Activated naive CD8-positive, alpha-beta T cell treated with anti-CD3 and anti-CD28 coated beads for 36 hours (primary cell): ENCODE measurements at regions not wholly inside any gene's neighbourhood (a gene's known extent, or its start where the extent isn't known, plus 50 kb on each side); places are given as distances from the start of the nearest gene placed in this dataset.

Experiments used
- DNase-seq: peaks from one replicate; pipeline ENCODE4 v3.0.0; 2021
- H3K27ac Mint-ChIP-seq: one replicate; pipeline ENCODE4 v1.8.0; 2022; ENCODE audit warnings: mild to moderate bottlenecking, moderate library complexity, mixed read lengths
- H3K27me3 Mint-ChIP-seq: one replicate; pipeline ENCODE4 v1.8.0; 2022; ENCODE audit warnings: mild to moderate bottlenecking, mixed read lengths
- H3K36me3 Mint-ChIP-seq: one replicate; pipeline ENCODE4 v1.8.0; 2021; ENCODE audit warnings: mild to moderate bottlenecking, mixed read lengths
- H3K4me1 Mint-ChIP-seq: one replicate; pipeline ENCODE4 v1.8.0; 2021; ENCODE audit warnings: mixed read lengths
- H3K4me3 Mint-ChIP-seq: one replicate; pipeline ENCODE4 v1.8.0; 2022; ENCODE audit warnings: mild to moderate bottlenecking, moderate library complexity, mixed read lengths
- H3K9me3 Mint-ChIP-seq: one replicate; pipeline ENCODE4 v1.8.0; 2022; ENCODE audit warnings: mixed read lengths

DNA sequence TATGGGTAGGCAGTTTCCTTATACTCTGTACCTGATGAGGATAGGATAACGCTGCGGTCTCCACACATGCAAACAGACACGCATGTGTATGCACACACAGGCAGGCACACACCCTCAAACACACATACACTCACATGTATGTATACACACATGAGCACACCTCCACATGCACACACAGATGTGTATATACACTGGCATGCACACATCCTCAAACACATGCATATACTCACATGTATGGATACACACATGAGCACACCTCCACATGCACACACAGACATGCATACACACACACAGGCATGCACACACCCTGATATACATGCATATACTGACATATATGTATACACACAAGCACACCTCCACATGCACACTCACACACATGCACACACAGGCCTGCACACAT lies 267.8 kb upstream of the HDAC4 start:
- no peaks in the 10 kb centered on the region for H3K27me3 Mint-ChIP-seq
- no peak for DNase-seq
- H3K27ac Mint-ChIP-seq = no peak overlapping the region
- H3K4me3 Mint-ChIP-seq = no peak overlapping the region
- no peaks in the 10 kb centered on the region for H3K4me1 Mint-ChIP-seq
- H3K36me3 Mint-ChIP-seq = no peaks in the 10 kb centered on the region
- H3K9me3 Mint-ChIP-seq = no peaks in the 10 kb centered on the region

DNA sequence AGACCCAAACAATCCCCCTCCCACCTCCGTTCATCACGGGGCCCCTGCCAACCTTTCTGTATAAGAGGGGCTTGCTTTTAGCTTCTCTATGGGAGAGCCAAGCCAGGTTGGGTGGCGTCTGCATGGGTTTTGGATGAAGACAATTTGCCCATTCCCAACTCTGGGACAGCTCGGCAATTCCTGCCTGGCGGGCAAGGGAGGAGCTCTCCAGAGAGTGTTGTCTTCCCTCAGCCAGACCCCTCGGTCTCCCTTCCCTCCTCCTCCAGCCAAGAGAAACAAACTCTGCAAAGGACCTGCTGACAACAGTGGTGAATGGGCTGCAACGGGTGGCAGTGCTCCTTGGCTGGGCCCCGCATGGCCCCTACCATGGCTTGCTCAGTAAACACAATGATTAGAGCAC lies 267.2 kb upstream of the HDAC4 start:
- Mint-ChIP-seq H3K4me3 (no peak overlapping the region), H3K36me3 (no peaks in the 10 kb centered on the region), H3K4me1 (no peaks in the 10 kb centered on the region), H3K9me3 (no peaks in the 10 kb centered on the region), H3K27ac (no peak overlapping the region), H3K27me3 (peaks cover 1% of the 10 kb centered on the region)
- DNase-seq = no peak

DNA sequence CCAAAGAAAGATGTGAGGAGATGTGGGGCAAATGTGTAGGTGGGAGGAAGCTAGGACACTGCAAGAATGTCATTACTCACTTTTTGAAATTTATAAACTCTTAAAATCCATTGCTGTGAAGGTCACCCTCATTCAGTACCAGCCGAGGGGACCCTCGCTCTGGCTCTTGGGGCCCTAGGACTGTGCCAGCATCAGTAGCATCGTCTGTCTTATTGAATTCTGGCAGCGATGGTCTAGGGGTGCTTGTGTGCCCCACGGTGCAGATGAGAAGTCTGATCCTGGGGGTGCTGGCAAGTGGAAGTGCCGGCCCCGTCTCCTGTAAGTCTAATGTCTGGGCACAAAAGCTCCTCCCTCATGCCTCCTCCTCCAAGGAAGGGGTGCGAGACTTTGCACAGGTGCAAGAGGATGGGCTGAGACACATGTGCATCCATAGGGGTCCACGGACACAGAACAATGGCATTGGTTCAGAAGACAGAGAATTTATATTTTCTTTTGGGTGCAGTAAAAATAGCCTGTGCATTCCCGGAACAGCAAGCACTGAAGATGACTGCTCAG lies 266.7 kb upstream of the HDAC4 start:
- Mint-ChIP-seq H3K4me1 (no peaks in the 10 kb centered on the region), H3K4me3 (no peak overlapping the region), H3K9me3 (no peaks in the 10 kb centered on the region), H3K36me3 (no peaks in the 10 kb centered on the region), H3K27me3 (peaks cover 6% of the 10 kb centered on the region), H3K27ac (no peak overlapping the region)
- no peak for DNase-seq

DNA sequence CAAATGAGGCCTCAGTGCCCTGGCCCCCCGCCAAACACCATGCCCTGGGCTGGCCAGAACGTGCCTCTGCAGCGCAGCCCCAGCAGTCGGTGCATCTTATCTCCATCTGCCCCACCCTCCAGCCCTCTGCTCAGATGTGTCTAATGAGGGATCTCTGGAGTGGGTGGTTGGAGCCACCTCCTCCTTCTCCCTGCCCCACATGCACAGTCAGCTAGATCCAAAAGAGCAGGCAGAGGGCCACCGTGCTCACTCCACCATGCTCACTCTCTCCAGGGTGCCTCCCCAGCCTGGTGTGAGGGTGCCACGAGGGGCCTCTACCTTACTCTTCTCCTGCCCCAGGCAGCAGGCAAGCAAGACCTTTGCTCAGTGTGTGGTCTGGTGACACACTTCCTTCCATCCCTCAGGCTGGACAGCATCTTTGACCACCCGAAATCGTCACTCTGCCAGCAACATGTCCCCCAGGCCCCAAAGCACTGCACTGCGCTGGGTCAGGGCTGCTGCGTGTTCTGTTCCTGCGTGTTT lies 266.1 kb upstream of the HDAC4 start:
- Mint-ChIP-seq H3K4me3 (no peak overlapping the region), H3K27me3 (peaks cover 11% of the 10 kb centered on the region), H3K36me3 (no peaks in the 10 kb centered on the region), H3K4me1 (no peaks in the 10 kb centered on the region), H3K9me3 (no peaks in the 10 kb centered on the region), H3K27ac (no peak overlapping the region)
- DNase-seq = no peak

DNA sequence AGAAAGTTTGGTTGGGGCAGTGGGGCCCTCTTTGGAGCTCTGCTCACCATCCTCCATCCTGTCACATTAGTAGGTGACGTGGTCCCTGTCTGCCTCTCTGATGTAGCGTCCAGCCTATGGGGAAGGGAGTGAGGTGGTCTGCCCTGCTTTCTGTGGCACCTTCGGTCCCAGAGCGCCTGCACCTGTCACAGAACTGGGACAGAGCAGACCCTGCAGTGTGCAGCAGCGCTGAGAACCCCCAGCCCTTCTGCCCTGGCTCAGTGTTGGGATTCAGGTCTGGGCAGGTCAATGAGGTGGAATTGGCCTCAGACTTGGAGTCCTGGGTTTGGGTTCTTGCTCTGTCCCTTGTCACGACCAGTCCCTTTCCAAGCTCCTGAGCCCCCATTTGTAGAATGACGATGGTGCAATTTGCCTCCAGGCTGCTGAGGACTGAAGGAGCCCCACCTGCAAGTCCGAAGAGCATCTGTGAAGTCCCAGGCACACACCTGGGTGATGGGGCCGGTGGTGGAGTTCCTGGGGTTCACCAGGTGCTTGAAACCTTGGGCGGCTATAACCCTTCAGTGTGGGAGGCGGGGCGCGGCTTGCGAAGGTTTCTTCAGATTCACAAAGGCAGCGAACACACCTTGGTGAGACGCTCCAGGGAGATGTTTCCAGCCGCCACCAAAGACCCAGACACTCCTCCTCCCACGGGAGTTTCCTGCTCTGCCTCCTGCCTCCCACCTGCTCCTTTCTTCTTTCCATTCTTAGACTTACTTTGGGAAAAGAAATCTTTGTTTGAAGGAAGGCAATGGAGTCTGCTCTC lies 265.4 kb upstream of the HDAC4 start:
- DNase-seq = no peak
- no peaks in the 10 kb centered on the region for H3K36me3 Mint-ChIP-seq
- H3K9me3 Mint-ChIP-seq = no peaks in the 10 kb centered on the region
- no peak overlapping the region for H3K27ac Mint-ChIP-seq
- peaks cover 18% of the 10 kb centered on the region for H3K27me3 Mint-ChIP-seq
- no peaks in the 10 kb centered on the region for H3K4me1 Mint-ChIP-seq
- no peak overlapping the region for H3K4me3 Mint-ChIP-seq

DNA sequence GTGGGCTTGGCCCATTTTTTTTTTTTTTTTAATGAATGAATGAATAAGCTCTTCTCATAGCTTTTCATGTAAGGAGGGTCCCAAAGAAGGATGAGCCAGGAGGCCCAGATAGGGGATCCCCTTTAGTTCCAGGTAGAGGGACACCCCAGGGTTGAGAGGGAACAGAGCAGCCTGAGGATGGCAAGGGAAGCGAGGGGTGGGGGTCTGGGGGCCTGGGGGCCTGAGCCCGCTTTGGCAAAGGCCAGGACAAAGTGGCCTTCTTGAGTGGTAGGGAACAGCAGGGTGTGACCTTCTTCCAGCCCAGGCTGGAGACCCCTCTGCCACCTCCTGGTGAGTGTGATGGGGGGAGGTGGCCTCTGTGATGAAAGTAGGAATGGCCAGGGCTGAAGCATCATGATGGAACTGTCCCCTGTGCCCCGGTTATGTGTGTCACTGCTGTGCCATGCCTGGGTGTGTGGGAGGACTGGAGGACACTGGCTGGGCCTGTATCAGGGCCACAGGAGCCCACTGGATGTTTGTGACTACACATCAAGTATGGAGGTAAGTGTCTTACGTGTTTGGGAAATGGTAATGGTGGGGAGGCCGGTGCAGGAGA lies 263.5 kb upstream of the HDAC4 start:
- Mint-ChIP-seq H3K27me3 (peaks cover 31% of the 10 kb centered on the region), H3K4me3 (no peak overlapping the region), H3K36me3 (no peaks in the 10 kb centered on the region), H3K9me3 (no peaks in the 10 kb centered on the region), H3K27ac (no peak overlapping the region), H3K4me1 (no peaks in the 10 kb centered on the region)
- DNase-seq = no peak

DNA sequence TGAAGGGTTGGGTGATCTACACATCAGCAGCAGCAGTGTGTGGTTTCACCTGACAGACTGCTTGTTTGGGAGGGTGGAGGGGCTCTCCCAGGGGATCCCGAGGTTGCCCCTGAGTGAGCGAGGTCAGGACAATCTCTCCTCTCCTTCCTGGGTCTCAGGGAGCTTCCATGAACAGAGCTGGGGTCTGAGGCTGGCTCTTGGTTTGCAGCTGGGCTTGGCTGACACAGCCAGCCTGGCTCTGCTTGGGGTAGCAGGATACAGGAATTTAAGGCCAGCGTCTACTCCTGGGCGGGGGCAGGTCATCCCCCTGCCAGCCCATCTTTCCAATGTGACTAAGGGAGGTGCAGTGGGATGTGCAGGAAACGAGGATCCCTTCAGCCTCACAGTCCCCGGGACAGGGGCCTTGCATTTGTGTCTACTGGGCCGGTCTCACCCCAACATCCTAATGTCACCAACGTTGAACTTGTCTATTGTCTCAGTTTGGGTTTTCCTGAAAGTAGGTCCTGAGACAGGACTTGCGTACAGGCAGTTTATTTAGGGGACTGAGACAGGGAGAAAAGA lies 262.6 kb upstream of the HDAC4 start:
- Mint-ChIP-seq H3K27me3 (peaks cover 31% of the 10 kb centered on the region), H3K4me3 (no peak overlapping the region), H3K27ac (no peak overlapping the region), H3K4me1 (no peaks in the 10 kb centered on the region), H3K9me3 (no peaks in the 10 kb centered on the region), H3K36me3 (no peaks in the 10 kb centered on the region)
- DNase-seq = no peak

DNA sequence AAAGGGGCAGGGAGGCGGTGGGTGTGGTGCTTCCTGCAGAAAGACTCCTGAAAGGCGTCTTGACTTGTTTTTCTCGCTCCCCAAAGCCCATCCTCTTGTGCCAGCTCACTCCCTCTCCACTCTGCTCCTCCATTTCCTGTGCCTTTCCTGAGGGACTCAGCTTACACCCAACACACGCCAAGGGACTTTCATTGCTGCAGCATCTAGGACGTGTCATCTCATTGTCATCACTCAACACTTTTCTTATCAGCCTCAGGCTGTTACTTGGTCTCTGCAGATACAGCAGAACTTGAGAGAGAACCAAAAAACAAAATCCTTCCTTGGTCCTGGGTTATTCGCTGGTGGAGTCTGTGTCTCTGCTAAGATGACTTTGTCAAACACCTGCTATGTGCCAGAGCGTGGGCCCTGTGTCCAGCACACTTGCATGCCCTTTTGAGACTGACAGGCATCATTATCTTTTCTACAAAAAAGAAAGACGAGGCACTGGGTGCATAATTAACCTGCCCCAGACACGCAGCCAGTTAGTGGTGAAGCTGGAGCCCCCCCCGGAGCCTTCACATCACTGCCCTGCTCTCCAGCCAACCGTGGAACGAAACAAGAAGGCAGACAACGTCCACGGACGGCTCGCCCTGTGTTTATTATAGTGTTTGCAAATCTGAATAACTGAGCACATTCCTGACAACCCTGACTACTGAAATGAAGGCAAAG lies 261.7 kb upstream of the HDAC4 start:
- no peaks in the 10 kb centered on the region for H3K36me3 Mint-ChIP-seq

DNA sequence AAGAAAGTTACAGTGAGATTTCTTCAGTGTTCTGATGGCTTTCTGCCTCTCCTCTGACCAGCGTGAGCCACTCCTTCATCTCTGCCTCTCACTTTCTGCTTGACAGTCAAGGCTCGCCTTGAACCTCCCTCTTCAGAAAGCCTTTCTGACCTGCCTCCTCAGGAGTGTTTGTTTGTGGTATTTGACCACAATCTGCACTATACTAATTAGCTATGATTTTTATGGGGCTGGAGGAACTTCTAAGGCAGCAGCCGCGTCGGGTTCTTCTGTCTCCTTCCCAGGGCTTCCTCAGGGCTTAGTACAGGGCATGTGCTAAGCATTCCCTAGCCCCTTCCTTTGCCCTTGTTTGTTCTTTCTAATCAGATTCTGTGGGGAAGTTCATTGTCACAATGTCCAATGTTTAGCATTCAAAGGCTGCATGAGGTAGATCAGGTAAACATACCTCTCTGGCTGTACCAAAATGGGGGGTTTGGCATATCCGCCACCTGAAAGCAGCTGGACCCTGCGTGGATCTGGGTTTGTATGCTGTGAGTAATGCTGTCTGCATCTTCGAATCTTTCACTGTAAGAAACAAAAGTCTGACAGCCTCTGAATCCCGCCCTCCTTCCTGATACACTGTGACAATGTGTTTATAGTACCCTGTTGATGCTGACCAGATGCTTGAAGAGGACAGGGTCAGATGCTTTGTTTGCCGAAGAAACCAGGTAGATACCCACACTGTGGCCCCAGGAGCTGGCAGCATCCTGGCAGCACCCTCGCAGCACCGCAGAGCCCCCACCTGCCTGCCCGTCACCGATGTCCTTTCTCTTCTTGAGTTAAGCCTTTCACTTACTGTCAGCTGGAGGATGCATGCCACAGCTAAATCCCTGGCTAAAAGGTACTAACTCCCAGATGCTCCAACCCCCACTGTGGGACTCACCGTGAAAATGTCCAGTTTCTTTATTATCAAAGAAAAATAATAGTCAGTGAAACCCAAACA lies 260.8 kb upstream of the HDAC4 start:
- no peak overlapping the region for H3K4me3 Mint-ChIP-seq
- no peaks in the 10 kb centered on the region for H3K9me3 Mint-ChIP-seq
- H3K27ac Mint-ChIP-seq = no peak overlapping the region
- no peaks in the 10 kb centered on the region for H3K36me3 Mint-ChIP-seq
- H3K27me3 Mint-ChIP-seq = peaks cover 36% of the 10 kb centered on the region
- no peak for DNase-seq
- H3K4me1 Mint-ChIP-seq = no peaks in the 10 kb centered on the region

More for the DNA sequence above, 261.7 kb upstream of the HDAC4 start:
- Mint-ChIP-seq H3K4me1 (no peaks in the 10 kb centered on the region), H3K27ac (no peak overlapping the region), H3K27me3 (peaks cover 34% of the 10 kb centered on the region), H3K9me3 (no peaks in the 10 kb centered on the region), H3K4me3 (no peak overlapping the region)
- DNase-seq = no peak

DNA sequence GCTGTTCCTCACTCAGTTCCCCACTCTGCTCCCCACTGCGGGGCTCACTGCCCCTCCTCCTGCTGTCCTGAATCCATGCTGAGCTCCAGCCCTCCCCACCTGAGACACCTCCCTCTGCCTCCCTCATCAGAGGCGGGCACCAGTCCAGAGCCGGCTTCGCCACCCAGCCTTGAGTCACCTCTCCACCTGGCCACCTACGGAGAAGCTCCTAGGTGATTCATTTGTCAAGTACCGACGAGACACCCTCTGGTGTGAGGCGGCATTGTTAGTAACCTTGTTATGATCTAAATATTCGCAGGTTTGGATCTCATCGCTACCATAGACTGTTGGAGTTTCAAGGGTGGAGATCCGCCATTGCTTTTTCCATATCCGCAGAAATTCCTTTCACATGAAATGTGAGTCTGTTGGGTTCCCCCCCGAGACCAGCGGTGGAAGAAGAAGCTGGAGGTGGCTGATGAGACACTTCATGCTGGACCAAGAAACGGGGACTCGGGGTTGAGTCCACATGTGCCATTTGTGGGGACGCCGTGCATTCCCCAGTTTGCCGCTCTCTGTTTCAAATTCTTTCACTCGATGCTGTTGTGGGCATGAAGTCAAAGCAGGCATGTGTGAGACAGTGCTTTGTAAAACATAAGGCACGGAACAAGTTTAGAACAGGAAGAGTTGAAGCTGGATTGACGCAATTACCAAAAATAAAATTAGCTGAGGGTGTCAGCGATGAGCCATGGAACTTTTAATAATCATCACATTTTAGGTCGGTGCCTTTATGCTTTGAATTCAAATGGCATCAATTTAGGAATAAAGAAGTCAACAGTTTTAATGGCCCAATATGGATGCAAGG lies 259.8 kb upstream of the HDAC4 start:
- no peak for DNase-seq
- Mint-ChIP-seq H3K9me3 (no peaks in the 10 kb centered on the region), H3K4me3 (no peak overlapping the region), H3K36me3 (no peaks in the 10 kb centered on the region), H3K27ac (no peak overlapping the region), H3K4me1 (no peaks in the 10 kb centered on the region), H3K27me3 (peaks cover 40% of the 10 kb centered on the region)

DNA sequence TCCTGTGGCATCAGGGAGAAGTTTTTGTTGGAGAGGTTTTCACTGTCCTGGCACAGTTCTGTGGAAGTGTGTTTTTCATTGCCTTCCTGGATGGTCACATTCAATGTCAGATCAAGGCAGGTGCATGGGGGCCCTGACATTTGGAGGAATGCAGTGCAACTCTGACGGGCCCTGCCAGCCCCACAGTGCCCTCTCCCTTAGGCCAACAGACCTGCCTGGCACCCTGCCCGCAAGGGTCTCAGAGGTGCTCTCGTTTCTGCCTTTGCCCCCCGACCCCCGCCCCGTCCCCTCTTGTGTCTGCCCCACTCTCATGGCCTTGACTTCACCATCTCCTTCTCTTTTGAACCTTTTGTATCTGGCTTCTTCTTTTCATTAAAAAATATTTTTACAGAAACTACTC lies 257.2 kb upstream of the HDAC4 start:
- no peaks in the 10 kb centered on the region for H3K36me3 Mint-ChIP-seq
- H3K27me3 Mint-ChIP-seq = peaks cover 38% of the 10 kb centered on the region
- DNase-seq = no peak
- no peaks in the 10 kb centered on the region for H3K9me3 Mint-ChIP-seq
- no peak overlapping the region for H3K4me3 Mint-ChIP-seq
- H3K4me1 Mint-ChIP-seq = no peaks in the 10 kb centered on the region
- no peak overlapping the region for H3K27ac Mint-ChIP-seq

DNA sequence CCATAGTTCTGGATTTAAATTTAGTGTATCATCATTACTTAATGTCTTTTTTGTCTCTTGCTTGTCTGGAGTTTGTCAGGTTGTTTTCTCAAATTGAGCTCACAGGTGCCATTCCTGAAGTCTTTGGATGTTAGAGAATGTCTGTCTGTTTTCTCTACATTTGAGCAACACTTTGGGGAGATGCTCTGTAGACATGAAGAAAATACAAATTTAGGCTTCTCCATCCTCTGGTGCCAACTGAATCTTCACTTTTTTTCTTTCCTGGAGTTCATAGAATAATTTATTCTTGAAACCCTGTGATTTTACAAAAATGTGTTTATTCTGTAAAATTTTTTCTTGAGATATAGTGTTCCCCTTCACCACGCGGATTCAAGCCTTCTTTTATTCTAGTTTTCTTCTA lies 256.4 kb upstream of the HDAC4 start:
- DNase-seq = no peak
- Mint-ChIP-seq H3K9me3 (no peaks in the 10 kb centered on the region), H3K4me1 (no peaks in the 10 kb centered on the region), H3K27me3 (peaks cover 31% of the 10 kb centered on the region), H3K4me3 (no peak overlapping the region), H3K36me3 (no peaks in the 10 kb centered on the region), H3K27ac (no peak overlapping the region)

DNA sequence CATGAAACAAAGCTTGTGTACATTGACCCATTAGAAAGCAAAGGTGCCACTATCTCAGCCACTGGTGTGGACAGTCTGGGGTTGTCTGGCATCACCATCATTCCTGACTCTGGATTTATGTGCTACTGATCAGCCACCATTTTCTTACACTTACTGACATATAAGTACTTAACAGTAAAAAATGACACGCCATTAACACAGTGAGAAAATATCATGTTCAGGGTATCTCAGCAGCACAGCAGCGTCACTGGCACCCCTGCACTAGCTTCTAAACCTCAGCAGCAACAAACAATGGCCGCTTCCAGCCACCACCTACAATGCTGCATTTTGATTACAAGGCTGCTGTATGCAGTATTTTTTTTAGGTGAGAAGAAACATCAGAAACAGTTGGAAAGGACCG lies 253.4 kb upstream of the HDAC4 start:
- no peak for DNase-seq
- Mint-ChIP-seq H3K4me1 (no peaks in the 10 kb centered on the region), H3K36me3 (no peaks in the 10 kb centered on the region), H3K9me3 (peaks cover under 1% of the 10 kb centered on the region), H3K27ac (no peak overlapping the region), H3K27me3 (peaks cover 8% of the 10 kb centered on the region), H3K4me3 (no peak overlapping the region)
